Skin epidermis (tissue), 12 donors: ENCODE measurements at regions not wholly inside any gene's neighbourhood (a gene's known extent, or its start where the extent isn't known, plus 50 kb on each side); places are given as distances from the start of the nearest gene placed in this dataset.
"Not testable (repeated sequence)": the region's sequence is repeated elsewhere in the genome, so short reads cannot be mapped to it uniquely, and the experiment has no call there.

Source experiments
- H3K27ac ChIP-seq, 21 experiments: fragments of 200-600 bp; sonication (generic) in 11 of 21; one replicate each; pipeline ENCODE4 v1.5.0; 2020; ENCODE audit warnings: mild to moderate bottlenecking in 3 of 21, inconsistent platforms in 2 of 21, moderate library complexity in 2 of 21
- H3K4me3 ChIP-seq, 7 experiments: fragments of 200-600 bp; sonication (generic) in 2 of 7; one replicate each; pipeline ENCODE4 v1.5.0; 2020; ENCODE audit warnings: inconsistent platforms in 2 of 7, mild to moderate bottlenecking in 2 of 7, moderate library complexity in 1 of 7

GRCh38 chr20:30506100-30506499 is 751.4 kb upstream of the DEFB115 start:
- Histone ChIP-seq H3K27ac (no peak overlapping the region), H3K4me3 (no peak overlapping the region)

GRCh38 chr20:30508382-30508781 is 749.1 kb upstream of the DEFB115 start:
- not testable (repeated sequence) for H3K4me3 ChIP-seq, H3K27ac ChIP-seq

GRCh38 chr20:30511322-30512030 is 746.0 kb upstream of the DEFB115 start:
- H3K27ac ChIP-seq = no peak overlapping the region
- H3K4me3 ChIP-seq = no peak overlapping the region

GRCh38 chr20:30513050-30513628 is 744.3 kb upstream of the DEFB115 start:
- H3K27ac ChIP-seq = no peak overlapping the region
- no peak overlapping the region for H3K4me3 ChIP-seq

- H3K27ac ChIP-seq, H3K4me3 ChIP-seq: not testable (repeated sequence)
Observed at GRCh38 chr20:30515915-30516314, 741.5 kb upstream of the DEFB115 start.

GRCh38 chr20:30518906-30519305 is 738.6 kb upstream of the DEFB115 start:
- not testable (repeated sequence) for H3K4me3 ChIP-seq

GRCh38 chr20:30521686-30522415 is 735.6 kb upstream of the DEFB115 start:
- not testable (repeated sequence) for H3K4me3 ChIP-seq, H3K27ac ChIP-seq

More at GRCh38 chr20:30518906-30519305, 738.6 kb upstream of the DEFB115 start:
- H3K27ac ChIP-seq = not testable (repeated sequence)

GRCh38 chr20:30524155-30524554 is 733.3 kb upstream of the DEFB115 start:
- H3K4me3 ChIP-seq = not testable (repeated sequence)

GRCh38 chr20:30524761-30525160 is 732.7 kb upstream of the DEFB115 start:
- H3K27ac ChIP-seq, H3K4me3 ChIP-seq: not testable (repeated sequence)

More at GRCh38 chr20:30524155-30524554, 733.3 kb upstream of the DEFB115 start:
- not testable (repeated sequence) for H3K27ac ChIP-seq

- H3K4me3 ChIP-seq = not testable (repeated sequence)
Observed at GRCh38 chr20:30533653-30534052, 723.8 kb upstream of the DEFB115 start.

GRCh38 chr20:30537459-30537858 is 720.0 kb upstream of the DEFB115 start:
- not testable (repeated sequence) for H3K4me3 ChIP-seq, H3K27ac ChIP-seq

More at GRCh38 chr20:30533653-30534052, 723.8 kb upstream of the DEFB115 start:
- H3K27ac ChIP-seq = not testable (repeated sequence)

GRCh38 chr20:30540330-30541069 is 717.0 kb upstream of the DEFB115 start:
- H3K27ac ChIP-seq, H3K4me3 ChIP-seq: not testable (repeated sequence)

GRCh38 chr20:30551236-30551635 is 706.2 kb upstream of the DEFB115 start:
- not testable (repeated sequence) for H3K27ac ChIP-seq, H3K4me3 ChIP-seq

GRCh38 chr20:30556797-30557196 is 700.7 kb upstream of the DEFB115 start:
- H3K27ac ChIP-seq, H3K4me3 ChIP-seq: not testable (repeated sequence)

- H3K27ac ChIP-seq, H3K4me3 ChIP-seq: not testable (repeated sequence)
Observed at GRCh38 chr20:30565086-30565485, 692.4 kb upstream of the DEFB115 start.

GRCh38 chr20:30569867-30570266 is 687.6 kb upstream of the DEFB115 start:
- H3K27ac ChIP-seq = not testable (repeated sequence)

GRCh38 chr20:30570622-30571021 is 686.8 kb upstream of the DEFB115 start:
- not testable (repeated sequence) for H3K27ac ChIP-seq

More at GRCh38 chr20:30569867-30570266, 687.6 kb upstream of the DEFB115 start:
- not testable (repeated sequence) for H3K4me3 ChIP-seq

GRCh38 chr20:30574337-30574736 is 683.1 kb upstream of the DEFB115 start:
- not testable (repeated sequence) for H3K27ac ChIP-seq, H3K4me3 ChIP-seq

More at GRCh38 chr20:30570622-30571021, 686.8 kb upstream of the DEFB115 start:
- H3K4me3 ChIP-seq = not testable (repeated sequence)

- H3K4me3 ChIP-seq = peak overlapping the region in 6 of 7 experiments; percentile 0 to 35 (median 27)
- H3K27ac ChIP-seq = not testable (repeated sequence)
Observed at GRCh38 chr20:30579069-30579468, 678.4 kb upstream of the DEFB115 start.
